ENCODE measurements at regions not wholly inside any gene's neighbourhood (a gene's known extent, or its start where the extent isn't known, plus 50 kb on each side); places are given as distances from the start of the nearest gene placed in this dataset.
"Not testable (repeated sequence)": the region's sequence is repeated elsewhere in the genome, so short reads cannot be mapped to it uniquely, and the experiment has no call there.

DNA sequence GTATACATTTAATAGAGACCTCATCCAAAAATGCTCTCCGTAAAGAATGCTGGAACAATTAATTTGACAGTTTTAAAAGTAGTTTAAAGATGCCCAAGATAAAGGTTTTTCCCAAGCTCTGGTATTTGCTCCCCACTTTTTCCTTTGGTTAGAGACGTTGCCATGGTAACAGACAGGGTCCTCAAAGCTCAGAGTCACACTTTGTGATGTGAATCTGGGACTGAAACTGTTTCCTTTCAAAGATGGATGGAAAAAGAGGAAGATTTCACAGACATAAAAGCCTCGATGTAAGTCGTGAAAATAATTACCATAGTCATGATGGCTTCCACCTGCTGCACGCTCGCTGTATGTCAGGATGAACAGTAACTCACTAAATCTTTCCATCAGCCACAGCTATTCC lies 229.5 kb downstream of the MSX2 start:
- no peaks in the 10 kb centered on the region for H3K27me3 ChIP-seq
- H3K27ac ChIP-seq = no peak overlapping the region
- TF ChIP-seq Cebpa-rat (IDR thresholded peaks at IDR 0.05) = no peak
- no peak overlapping the region for H3K4me2 ChIP-seq
- H4K20me1 ChIP-seq = no peaks in the 10 kb centered on the region
- no peaks in the 10 kb centered on the region for H3K36me3 ChIP-seq
- H3K9me3 ChIP-seq = no peaks in the 10 kb centered on the region
- no peak overlapping the region for H3K9ac ChIP-seq
- no peaks in the 10 kb centered on the region for H3K4me1 ChIP-seq
- H3K4me3 ChIP-seq = no peak overlapping the region

DNA sequence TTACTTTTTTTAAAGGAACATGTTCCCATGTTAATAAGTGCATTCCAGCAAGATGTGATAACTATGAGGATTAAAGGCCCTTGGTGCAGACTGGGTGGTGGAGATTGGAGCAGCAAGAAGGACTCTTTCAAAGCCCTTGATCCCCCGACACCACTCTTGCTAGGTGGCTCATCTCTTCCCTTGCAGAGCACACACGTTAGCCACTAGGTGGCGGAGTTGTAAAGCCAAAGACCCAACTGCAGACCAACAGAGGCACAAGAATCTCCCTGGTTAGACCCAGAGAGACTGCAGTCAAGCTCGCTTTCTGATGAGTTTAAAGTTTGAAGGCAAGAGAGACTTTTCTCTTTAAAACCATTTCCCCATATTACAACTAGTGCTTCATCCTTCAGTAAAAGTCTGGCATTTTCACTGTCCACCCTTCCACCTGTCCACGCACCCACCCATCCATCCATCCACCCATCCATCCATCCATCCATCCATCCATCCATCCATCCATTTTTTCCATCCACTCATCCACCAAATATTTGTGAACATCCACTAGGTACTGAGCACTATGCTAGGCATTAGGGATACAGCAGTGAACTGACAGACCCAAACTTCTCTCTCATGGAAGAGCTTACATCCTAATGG lies 226.9 kb downstream of the MSX2 start:
- Histone ChIP-seq H3K9me3 (no peaks in the 10 kb centered on the region), H3K27me3 (no peaks in the 10 kb centered on the region), H3K9ac (no peak overlapping the region), H3K27ac (no peak overlapping the region), H3K4me3 (no peak overlapping the region), H3K36me3 (no peaks in the 10 kb centered on the region), H3K4me1 (no peaks in the 10 kb centered on the region), H4K20me1 (no peaks in the 10 kb centered on the region), H3K4me2 (no peak overlapping the region)
- no peak for TF ChIP-seq Cebpa-rat (IDR thresholded peaks at IDR 0.05)

DNA sequence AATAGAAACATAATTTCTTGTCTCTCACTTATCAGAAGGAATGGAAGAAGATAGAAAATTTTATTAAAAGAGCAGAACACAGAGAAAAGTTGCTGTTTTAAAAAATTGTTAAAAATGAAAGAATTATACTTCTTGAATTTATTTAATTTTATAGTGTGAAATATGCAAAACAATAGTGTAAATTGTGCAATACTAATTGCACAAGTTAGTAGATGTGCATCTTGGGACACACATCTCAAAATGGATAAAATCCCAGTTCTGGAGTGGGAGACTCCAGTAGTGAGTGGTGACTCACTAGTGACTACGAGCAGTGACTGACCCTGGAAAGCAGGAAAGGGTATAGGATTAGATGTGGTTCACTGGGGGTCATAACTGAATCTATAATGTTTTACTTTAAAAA lies 223.2 kb downstream of the MSX2 start:
- Histone ChIP-seq H3K4me2 (no peak overlapping the region), H3K4me1 (no peaks in the 10 kb centered on the region), H4K20me1 (no peaks in the 10 kb centered on the region), H3K9ac (no peak overlapping the region), H3K9me3 (no peaks in the 10 kb centered on the region), H3K27me3 (no peaks in the 10 kb centered on the region), H3K27ac (no peak overlapping the region), H3K36me3 (no peaks in the 10 kb centered on the region), H3K4me3 (no peak overlapping the region)
- TF ChIP-seq Cebpa-rat (IDR thresholded peaks at IDR 0.05) = no peak

DNA sequence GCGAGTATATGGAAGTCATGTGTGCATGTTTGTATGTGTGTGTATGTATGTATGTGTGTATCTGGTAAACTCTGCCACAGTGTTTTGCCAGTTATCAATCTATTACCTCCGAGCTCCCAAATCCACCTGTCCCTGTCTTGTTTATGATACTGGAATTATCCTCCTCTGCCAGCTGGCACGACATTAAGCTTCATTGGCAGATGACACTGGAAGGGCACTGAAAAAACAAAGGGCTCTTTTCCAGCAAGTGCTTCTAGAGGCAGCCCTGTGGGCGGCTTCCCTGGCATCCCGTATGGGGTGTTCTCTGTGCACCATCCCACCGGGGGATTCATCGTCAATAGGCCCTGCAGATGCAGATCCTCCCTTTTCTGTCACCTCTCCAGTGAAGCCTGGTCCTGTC lies 221.5 kb downstream of the MSX2 start:
- H3K27me3 ChIP-seq = no peaks in the 10 kb centered on the region
- no peaks in the 10 kb centered on the region for H4K20me1 ChIP-seq
- H3K36me3 ChIP-seq = no peaks in the 10 kb centered on the region
- no peak overlapping the region for H3K4me2 ChIP-seq
- no peaks in the 10 kb centered on the region for H3K9me3 ChIP-seq
- peaks cover 5% of the 10 kb centered on the region; the same call in 1 of the 2 replicates for H3K4me1 ChIP-seq
- H3K9ac ChIP-seq = no peak overlapping the region
- H3K27ac ChIP-seq = no peak overlapping the region
- no peak overlapping the region for H3K4me3 ChIP-seq
- TF ChIP-seq Cebpa-rat (IDR thresholded peaks at IDR 0.05) = no peak

DNA sequence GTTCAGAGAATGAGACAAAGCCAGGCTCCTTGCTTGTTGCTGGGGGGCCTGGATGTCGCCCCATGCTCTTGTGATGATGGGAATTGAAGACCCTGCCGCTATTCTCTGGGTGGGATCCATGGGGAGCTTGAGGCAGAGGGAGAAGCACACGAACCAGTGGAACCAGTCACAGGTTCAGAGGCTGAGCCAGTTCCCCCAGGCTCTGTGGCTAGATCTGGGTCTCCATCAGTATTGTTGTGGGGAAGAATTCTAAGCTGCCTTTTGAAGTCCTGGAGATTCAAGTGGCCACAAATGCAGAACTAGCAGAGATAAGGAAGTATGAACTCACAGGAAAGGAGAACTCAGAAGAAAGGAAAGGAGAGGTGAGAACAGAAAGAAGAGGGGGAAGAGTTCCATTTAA lies 219.4 kb downstream of the MSX2 start:
- Histone ChIP-seq H3K4me1 (peaks cover 6% of the 10 kb centered on the region; the same call in 1 of the 2 replicates), H3K4me2 (no peak overlapping the region), H4K20me1 (no peaks in the 10 kb centered on the region), H3K9me3 (no peaks in the 10 kb centered on the region), H3K36me3 (no peaks in the 10 kb centered on the region), H3K4me3 (no peak overlapping the region), H3K27me3 (no peaks in the 10 kb centered on the region), H3K9ac (no peak overlapping the region), H3K27ac (no peak overlapping the region)
- TF ChIP-seq Cebpa-rat (IDR thresholded peaks at IDR 0.05) = no peak

DNA sequence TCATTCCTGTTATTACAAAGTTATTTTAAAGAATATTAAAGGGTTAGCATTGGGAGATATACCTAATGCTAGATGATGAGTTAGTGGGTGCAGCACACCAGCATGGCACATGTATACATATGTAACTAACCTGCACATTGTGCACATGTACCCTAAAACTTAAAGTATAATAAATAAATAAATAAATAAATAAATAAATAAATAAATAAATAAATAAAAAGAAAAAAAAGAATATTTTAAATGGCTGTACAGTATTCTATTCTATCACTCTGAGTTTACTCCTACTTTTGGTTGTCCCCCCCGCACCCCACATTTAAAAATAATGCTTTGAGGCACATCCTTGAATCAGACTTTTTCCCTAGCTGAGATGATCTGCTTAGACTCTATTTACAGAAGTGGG lies 218.6 kb downstream of the MSX2 start:
- not testable (repeated sequence) for H3K9ac ChIP-seq, H3K27ac ChIP-seq, H3K4me3 ChIP-seq, H3K27me3 ChIP-seq, H4K20me1 ChIP-seq, H3K4me1 ChIP-seq, H3K9me3 ChIP-seq, H3K4me2 ChIP-seq, H3K36me3 ChIP-seq

DNA sequence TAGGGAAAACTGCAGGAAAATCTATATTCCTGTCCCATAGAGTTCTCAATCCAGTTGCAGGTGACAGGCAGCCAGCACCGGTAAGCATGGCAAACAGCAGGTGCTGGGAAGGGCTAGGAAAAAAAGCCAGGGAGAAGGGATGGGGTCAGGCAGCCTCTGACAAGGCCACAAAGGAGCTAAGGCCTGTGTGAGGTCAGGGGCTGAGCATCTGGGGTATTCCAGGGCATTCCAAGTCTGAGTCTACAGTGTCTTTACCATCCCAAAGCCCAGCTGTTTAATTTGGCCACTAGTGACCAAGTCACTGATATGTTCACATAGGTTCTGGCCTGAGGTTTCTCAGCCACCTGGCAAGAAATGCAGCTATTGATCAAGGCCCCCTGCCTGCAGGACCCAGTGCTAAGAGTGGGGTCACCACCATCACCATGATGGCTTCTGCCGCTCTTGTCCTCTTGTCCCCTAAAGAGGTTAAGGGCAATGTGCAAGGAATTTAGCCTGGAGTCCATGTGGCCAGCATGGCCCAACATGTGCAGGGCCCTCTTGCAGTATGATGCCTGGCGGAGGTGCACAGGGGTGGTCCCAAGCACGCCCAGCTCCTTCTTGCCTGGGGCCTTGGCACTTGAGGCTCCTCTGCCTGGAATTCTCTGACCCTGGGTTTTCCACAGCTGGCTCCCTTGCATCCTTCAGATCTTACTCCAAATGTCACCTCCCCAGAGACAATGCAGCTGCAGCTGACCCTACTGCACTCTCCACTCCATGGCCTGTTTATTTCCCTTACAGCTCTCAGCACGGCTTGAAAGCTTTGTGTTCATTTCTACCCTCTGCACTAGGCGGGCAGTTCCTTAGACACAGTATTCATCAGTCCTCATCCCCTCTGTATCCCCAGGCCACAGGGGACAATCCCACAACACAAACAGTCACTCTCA lies 213.1 kb downstream of the MSX2 start:
- H3K9me3 ChIP-seq = no peaks in the 10 kb centered on the region
- H3K4me1 ChIP-seq = peaks cover 6% of the 10 kb centered on the region; the same call in 1 of the 2 replicates
- no peak overlapping the region for H3K9ac ChIP-seq
- H3K4me2 ChIP-seq = no peak overlapping the region
- no peak for TF ChIP-seq Cebpa-rat (IDR thresholded peaks at IDR 0.05)
- H3K4me3 ChIP-seq = no peak overlapping the region
- H3K27me3 ChIP-seq = no peaks in the 10 kb centered on the region
- no peak overlapping the region for H3K27ac ChIP-seq
- no peaks in the 10 kb centered on the region for H4K20me1 ChIP-seq
- no peaks in the 10 kb centered on the region for H3K36me3 ChIP-seq

DNA sequence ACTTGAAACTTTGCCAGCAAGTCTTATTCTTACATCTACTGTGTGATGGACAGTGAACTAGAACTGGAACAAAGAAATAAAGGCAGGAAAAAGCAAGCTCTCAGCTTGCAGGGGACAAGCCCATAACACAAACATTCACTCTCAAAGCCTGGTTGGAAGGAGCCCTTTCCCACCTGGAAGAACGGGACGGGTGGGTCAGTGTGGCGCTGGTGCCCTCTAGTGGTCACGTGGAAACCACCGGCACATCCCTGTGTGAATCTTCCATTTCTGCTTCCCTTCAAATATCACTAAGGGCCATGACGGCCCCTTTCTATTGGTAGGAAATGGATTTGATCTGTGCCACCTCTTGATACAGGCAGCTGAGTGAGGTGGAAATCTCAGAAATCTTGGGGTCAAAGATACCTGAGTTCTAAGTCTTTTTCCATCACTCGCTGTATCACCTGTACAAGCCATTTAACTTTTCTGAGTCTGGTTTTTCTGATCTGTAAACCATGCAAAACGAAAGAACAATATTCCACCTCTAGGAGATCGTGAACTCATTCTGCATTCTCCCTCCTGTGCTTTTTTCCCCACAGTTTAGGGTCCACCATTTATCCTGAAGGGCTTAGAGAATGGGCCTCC lies 211.6 kb downstream of the MSX2 start:
- Histone ChIP-seq H3K4me1 (peaks cover 2% of the 10 kb centered on the region; the same call in 1 of the 2 replicates), H3K36me3 (no peaks in the 10 kb centered on the region)

DNA sequence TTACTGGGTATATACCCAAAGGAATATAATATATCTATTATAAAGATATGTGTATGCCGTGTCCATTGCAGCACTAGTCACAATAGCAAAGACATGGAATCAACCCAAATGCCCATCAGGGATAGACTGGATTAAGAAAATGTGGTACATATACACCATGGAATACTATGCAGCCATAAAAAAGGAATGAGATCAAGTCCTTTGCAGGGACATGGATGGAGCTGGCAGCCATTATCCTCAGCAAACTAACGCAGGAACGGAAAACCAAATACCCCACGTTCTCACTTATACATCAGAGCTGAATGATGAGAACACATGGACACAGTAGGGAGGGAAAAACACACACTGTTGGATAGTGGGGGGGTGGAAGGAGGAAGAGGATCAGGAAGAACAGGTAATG lies 206.7 kb downstream of the MSX2 start:
- not testable (repeated sequence) for H3K4me3 ChIP-seq, H3K27me3 ChIP-seq, H3K9me3 ChIP-seq, H3K4me2 ChIP-seq, H4K20me1 ChIP-seq, H3K9ac ChIP-seq, H3K36me3 ChIP-seq, H3K27ac ChIP-seq, H3K4me1 ChIP-seq

More for the DNA sequence above, 211.6 kb downstream of the MSX2 start:
- no peaks in the 10 kb centered on the region for H3K9me3 ChIP-seq
- H3K27ac ChIP-seq = no peak overlapping the region
- TF ChIP-seq Cebpa-rat (IDR thresholded peaks at IDR 0.05) = no peak
- no peak overlapping the region for H3K9ac ChIP-seq
- no peaks in the 10 kb centered on the region for H3K27me3 ChIP-seq
- H4K20me1 ChIP-seq = no peaks in the 10 kb centered on the region
- no peak overlapping the region for H3K4me2 ChIP-seq
- no peak overlapping the region for H3K4me3 ChIP-seq

DNA sequence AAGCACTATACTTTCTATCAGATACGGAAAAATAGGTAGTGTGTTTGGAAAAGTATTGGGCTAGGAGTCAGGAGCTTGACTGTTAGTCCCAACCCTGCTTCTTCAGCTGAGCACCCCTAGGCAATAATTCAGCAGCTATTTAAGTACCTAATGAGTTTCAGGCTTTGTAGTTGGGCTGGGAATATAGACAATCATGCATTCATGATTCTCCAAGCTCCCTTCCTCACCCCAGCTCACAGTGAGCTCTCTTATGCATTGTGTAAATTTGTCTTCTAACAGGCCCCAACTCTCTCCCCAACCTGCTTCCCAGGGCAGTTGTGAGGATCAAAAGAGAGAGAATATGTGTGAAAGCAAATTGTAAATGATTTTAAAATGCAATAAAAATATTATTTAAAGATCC lies 201.2 kb downstream of the MSX2 start:
- Histone ChIP-seq H3K9me3 (no peaks in the 10 kb centered on the region), H4K20me1 (no peaks in the 10 kb centered on the region), H3K9ac (no peak overlapping the region), H3K27me3 (no peaks in the 10 kb centered on the region), H3K27ac (no peak overlapping the region), H3K4me2 (no peak overlapping the region), H3K36me3 (no peaks in the 10 kb centered on the region), H3K4me3 (no peak overlapping the region), H3K4me1 (no peaks in the 10 kb centered on the region)
- TF ChIP-seq Cebpa-rat (IDR thresholded peaks at IDR 0.05) = no peak
